ENCODE measurements at regions not wholly inside any gene's neighbourhood (a gene's known extent, or its start where the extent isn't known, plus 50 kb on each side); places are given as distances from the start of the nearest gene placed in this dataset.

GRCh38 chr5:115414406-115415142, 118.1 kb upstream of the CCDC112 start:
- 62% methylated on average over 5 of the region's 5 CpGs for WGBS
- intact Hi-C loops (cut with DNase I) = no loop called here

GRCh38 chr5:115413651-115414050, 117.2 kb upstream of the CCDC112 start:
- Histone ChIP-seq H3K27me3 (no peaks in the 10 kb centered on the region), H3K27ac (replicated peaks in 1 of 4) (no peak overlapping the region), H3K4me3 (no peak overlapping the region), H3K4me1 (peaks cover 9 to 27% (median 22%) of the 10 kb centered on the region in 4 donors), H3K36me3 (no peaks in the 10 kb centered on the region), H3K9me3 (no peaks in the 10 kb centered on the region)
- TF ChIP-seq POLR2AphosphoS5 (IDR thresholded peaks at IDR 0.05) (no peak), EP300 (IDR thresholded peaks at IDR 0.05) (no peak)
- DNase-seq (ENCODE audit: extremely low spot score) = no peak
- intact Hi-C loops (cut with DNase I) = no loop called here
- WGBS = 82% methylated on average over 1 of the region's 1 CpG

More at GRCh38 chr5:115414406-115415142, 118.1 kb upstream of the CCDC112 start:
- DNase-seq (ENCODE audit: extremely low spot score) = peak; percentile 91
- Histone ChIP-seq H3K4me1 (peaks cover 10 to 36% (median 24%) of the 10 kb centered on the region in 4 donors), H3K4me3 (no peak overlapping the region), H3K9me3 (no peaks in the 10 kb centered on the region), H3K36me3 (no peaks in the 10 kb centered on the region), H3K27me3 (no peaks in the 10 kb centered on the region), H3K27ac (replicated peaks in 1 of 4) (no peak overlapping the region)
- TF ChIP-seq CTCF (IDR thresholded peaks at IDR 0.05) (no peak), EP300 (IDR thresholded peaks at IDR 0.05) (peak; percentile 63), POLR2AphosphoS5 (IDR thresholded peaks at IDR 0.05) (peak; percentile 59 to 73), POLR2A (IDR thresholded peaks at IDR 0.05; ENCODE audit: low read depth) (no peak)

GRCh38 chr5:115409094-115409493, 112.6 kb upstream of the CCDC112 start:
- TF ChIP-seq EP300 (IDR thresholded peaks at IDR 0.05) (no peak), CTCF (IDR thresholded peaks at IDR 0.05) (no peak), POLR2A (IDR thresholded peaks at IDR 0.05; ENCODE audit: low read depth) (no peak), POLR2AphosphoS5 (IDR thresholded peaks at IDR 0.05) (no peak)
- no peak overlapping the region for H3K27ac ChIP-seq (replicated peaks in 1 of 4)
- peaks cover 0 to 5% (median 5%) of the 10 kb centered on the region in 4 donors for H3K4me1 ChIP-seq
- WGBS = 76% methylated on average over 2 of the region's 2 CpGs
- no peaks in the 10 kb centered on the region for H3K36me3 ChIP-seq
- intact Hi-C loops (cut with DNase I) = no loop called here
- H3K4me3 ChIP-seq = no peak overlapping the region
- H3K27me3 ChIP-seq = no peaks in the 10 kb centered on the region
- peak; percentile 42 for DNase-seq (ENCODE audit: extremely low spot score)
- no peaks in the 10 kb centered on the region for H3K9me3 ChIP-seq

GRCh38 chr5:115402822-115403577, 106.5 kb upstream of the CCDC112 start:
- TF ChIP-seq POLR2A (IDR thresholded peaks at IDR 0.05; ENCODE audit: low read depth) (no peak), POLR2AphosphoS5 (IDR thresholded peaks at IDR 0.05) (no peak), CTCF (IDR thresholded peaks at IDR 0.05) (no peak), EP300 (IDR thresholded peaks at IDR 0.05) (no peak)
- H3K36me3 ChIP-seq = no peaks in the 10 kb centered on the region
- no peaks in the 10 kb centered on the region for H3K27me3 ChIP-seq
- intact Hi-C loops (cut with DNase I) = no loop called here
- no peak overlapping the region for H3K27ac ChIP-seq (replicated peaks in 1 of 4)
- no peak overlapping the region for H3K4me3 ChIP-seq
- WGBS = 49% methylated on average over 1 of the region's 1 CpG
- no peak for DNase-seq (ENCODE audit: extremely low spot score)
- H3K4me1 ChIP-seq = no peaks in the 10 kb centered on the region
- no peaks in the 10 kb centered on the region for H3K9me3 ChIP-seq

GRCh38 chr5:115402092-115402491, 105.6 kb upstream of the CCDC112 start:
- H3K4me3 ChIP-seq = no peak overlapping the region
- H3K9me3 ChIP-seq = no peaks in the 10 kb centered on the region
- no peaks in the 10 kb centered on the region for H3K27me3 ChIP-seq
- WGBS = 70% methylated on average over 4 of the region's 4 CpGs
- no peak for DNase-seq (ENCODE audit: extremely low spot score)
- intact Hi-C loops (cut with DNase I) = no loop called here
- no peaks in the 10 kb centered on the region for H3K36me3 ChIP-seq
- TF ChIP-seq POLR2A (IDR thresholded peaks at IDR 0.05; ENCODE audit: low read depth) = no peak
- TF ChIP-seq POLR2AphosphoS5 (IDR thresholded peaks at IDR 0.05) = no peak
- no peak for TF ChIP-seq EP300 (IDR thresholded peaks at IDR 0.05)
- no peak for TF ChIP-seq CTCF (IDR thresholded peaks at IDR 0.05)
- H3K27ac ChIP-seq (replicated peaks in 1 of 4) = no peak overlapping the region
- H3K4me1 ChIP-seq = no peaks in the 10 kb centered on the region
